ENCODE measurements at regions not wholly inside any gene's neighbourhood (a gene's known extent, or its start where the extent isn't known, plus 50 kb on each side); places are given as distances from the start of the nearest gene placed in this dataset.

- WGBS (ENCODE audit: low lambda C conversion rate, missing lambda C conversion rate), result 72% methylated on average over 4 of the region's 4 CpGs
- H3K4me2 ChIP-seq, result no peak overlapping the region
- H3K4me1 ChIP-seq (ENCODE audit: insufficient read depth), result peaks cover 9% of the 10 kb centered on the region
- no peak overlapping the region for H2AFZ ChIP-seq
- no peak overlapping the region for H3K27ac ChIP-seq
- TF ChIP-seq EZH2 (IDR thresholded peaks at IDR 0.05; ENCODE audit: borderline replicate concordance), result no peak
- no peak for TF ChIP-seq EZH2phosphoT487 (IDR thresholded peaks at IDR 0.05; ENCODE audit: low read depth, severe bottlenecking, unreplicated experiment)
- TF ChIP-seq CTCF (IDR thresholded peaks at IDR 0.05; ENCODE audit: poor library complexity), result no peak
- H3K4me3 ChIP-seq, result no peak overlapping the region
- H4K20me1 ChIP-seq (ENCODE audit: insufficient read depth, poor library complexity, severe bottlenecking), result no peaks in the 10 kb centered on the region
- H3K27me3 ChIP-seq, result no peaks in the 10 kb centered on the region
- DNase-seq (ENCODE audit: low spot score), result no peak
- H3K9me3 ChIP-seq (ENCODE audit: low read depth), result no peaks in the 10 kb centered on the region
- H3K36me3 ChIP-seq (replicated peaks; ENCODE audit: insufficient read depth, low read depth), result no peaks in the 10 kb centered on the region
- no peaks in the 10 kb centered on the region for H3K79me2 ChIP-seq
- no peaks in the 10 kb centered on the region for H3K9me2 ChIP-seq (replicated peaks; ENCODE audit: insufficient read depth)
These were observed 150.5 kb upstream of the L3MBTL4 start for GRCh38 chr18:6564950-6565814.

- no peak for TF ChIP-seq EZH2phosphoT487 (IDR thresholded peaks at IDR 0.05; ENCODE audit: low read depth, severe bottlenecking, unreplicated experiment)
- TF ChIP-seq CTCF (IDR thresholded peaks at IDR 0.05; ENCODE audit: poor library complexity), result no peak
- TF ChIP-seq EZH2 (IDR thresholded peaks at IDR 0.05; ENCODE audit: borderline replicate concordance), result no peak
- Histone ChIP-seq H3K9me3 (ENCODE audit: low read depth) (no peaks in the 10 kb centered on the region), H3K4me1 (ENCODE audit: insufficient read depth) (peaks cover 9% of the 10 kb centered on the region), H2AFZ (no peak overlapping the region), H4K20me1 (ENCODE audit: insufficient read depth, poor library complexity, severe bottlenecking) (no peaks in the 10 kb centered on the region), H3K36me3 (replicated peaks; ENCODE audit: insufficient read depth, low read depth) (no peaks in the 10 kb centered on the region), H3K4me2 (no peak overlapping the region), H3K27ac (no peak overlapping the region), H3K79me2 (no peaks in the 10 kb centered on the region), H3K9me2 (replicated peaks; ENCODE audit: insufficient read depth) (no peaks in the 10 kb centered on the region), H3K4me3 (no peak overlapping the region), H3K27me3 (no peaks in the 10 kb centered on the region)
- 48% methylated on average over 2 of the region's 2 CpGs for WGBS (ENCODE audit: low lambda C conversion rate, missing lambda C conversion rate)
- no peak for DNase-seq (ENCODE audit: low spot score)
These were observed 151.0 kb upstream of the L3MBTL4 start for GRCh38 chr18:6565815-6566081.

- Histone ChIP-seq H3K27ac (no peak overlapping the region), H3K27me3 (no peaks in the 10 kb centered on the region), H3K4me2 (no peak overlapping the region), H3K9me2 (replicated peaks; ENCODE audit: insufficient read depth) (no peaks in the 10 kb centered on the region), H3K79me2 (no peaks in the 10 kb centered on the region), H3K9me3 (ENCODE audit: low read depth) (no peaks in the 10 kb centered on the region), H3K4me1 (ENCODE audit: insufficient read depth) (peaks cover 6% of the 10 kb centered on the region), H4K20me1 (ENCODE audit: insufficient read depth, poor library complexity, severe bottlenecking) (no peaks in the 10 kb centered on the region), H3K4me3 (no peak overlapping the region), H2AFZ (no peak overlapping the region), H3K36me3 (replicated peaks; ENCODE audit: insufficient read depth, low read depth) (no peaks in the 10 kb centered on the region)
- DNase-seq (ENCODE audit: low spot score), result no peak
- 48% methylated on average over 3 of the region's 3 CpGs for WGBS (ENCODE audit: low lambda C conversion rate, missing lambda C conversion rate)
- TF ChIP-seq CTCF (IDR thresholded peaks at IDR 0.05; ENCODE audit: poor library complexity) (no peak), EZH2phosphoT487 (IDR thresholded peaks at IDR 0.05; ENCODE audit: low read depth, severe bottlenecking, unreplicated experiment) (no peak), EZH2 (IDR thresholded peaks at IDR 0.05; ENCODE audit: borderline replicate concordance) (no peak)
These were observed 151.7 kb upstream of the L3MBTL4 start for GRCh38 chr18:6566338-6566911.
